WTC11 (cell line): ENCODE measurements at regions not wholly inside any gene's neighbourhood (a gene's known extent, or its start where the extent isn't known, plus 50 kb on each side); places are given as distances from the start of the nearest gene placed in this dataset.

ENCODE experiments used
- GRHL2 ChIP-seq: fragments of 250-450 bp; sonication (Bioruptor Pico); IDR thresholded peaks from 2 replicates; pipeline ENCODE4 v1.8.0; 2022; ENCODE audit warnings: mild to moderate bottlenecking, moderate library complexity; ENCODE audit not compliant: insufficient replicate concordance, severe bottlenecking
- MXD4 ChIP-seq: fragments of 250-450 bp; sonication (Bioruptor Pico); IDR thresholded peaks from 2 replicates; pipeline ENCODE4 v1.8.0; 2021; ENCODE audit warnings: mild to moderate bottlenecking, moderate library complexity, borderline replicate concordance
- NFE2L1 ChIP-seq: sonication (generic); formaldehyde crosslinking; IDR thresholded peaks from 2 replicates; pipeline ENCODE4 v1.8.1; 2023; ENCODE audit warnings: missing genetic modification reagents
- NFYB ChIP-seq: sonication (generic); formaldehyde crosslinking; conservative IDR thresholded peaks from 2 replicates; pipeline ENCODE4 v1.8.0; 2022; ENCODE audit warnings: low read depth, missing genetic modification reagents
- RORB ChIP-seq: fragments of 250-450 bp; sonication (Bioruptor Pico); IDR thresholded peaks from 2 replicates; pipeline ENCODE4 v1.9.0; 2021; ENCODE audit warnings: mild to moderate bottlenecking
- ZNF138 ChIP-seq: sonication (generic); formaldehyde crosslinking; conservative IDR thresholded peaks from 2 replicates; pipeline ENCODE4 v1.8.1; 2022; ENCODE audit warnings: mild to moderate bottlenecking, moderate library complexity, missing genetic modification reagents
- TF ChIP-seq, protein P1 (sequence below): fragments of 200-600 bp; IDR thresholded peaks from 2 replicates; pipeline ENCODE4 v1.8.0; 2022; ENCODE audit warnings: antibody characterized with exemption

DNA sequence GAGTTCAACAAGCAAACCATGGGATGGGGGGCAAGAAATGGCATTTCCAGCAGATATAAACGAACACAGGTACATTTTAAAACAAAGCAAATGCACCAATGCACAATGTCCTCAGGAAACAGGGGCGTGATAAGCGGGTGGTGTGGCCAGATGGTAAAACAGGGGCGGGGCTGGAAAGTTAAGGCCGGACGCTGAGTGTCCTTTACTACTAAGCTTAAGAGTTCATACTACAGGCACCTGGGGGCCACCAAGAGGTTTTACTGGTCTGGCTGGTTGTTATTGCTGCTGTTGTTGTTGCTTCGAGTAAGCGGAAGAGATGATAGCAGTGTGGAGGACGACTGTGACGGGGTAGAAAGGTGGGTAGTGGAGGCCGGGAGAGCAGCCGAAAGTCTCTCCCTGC, 99.8 kb downstream of the ATPSCKMT start:
- TF ChIP-seq GRHL2 (CRISPR knock-in tag) = no peak
- TF ChIP-seq ZNF138 = no peak
- TF ChIP-seq, protein P1, sequence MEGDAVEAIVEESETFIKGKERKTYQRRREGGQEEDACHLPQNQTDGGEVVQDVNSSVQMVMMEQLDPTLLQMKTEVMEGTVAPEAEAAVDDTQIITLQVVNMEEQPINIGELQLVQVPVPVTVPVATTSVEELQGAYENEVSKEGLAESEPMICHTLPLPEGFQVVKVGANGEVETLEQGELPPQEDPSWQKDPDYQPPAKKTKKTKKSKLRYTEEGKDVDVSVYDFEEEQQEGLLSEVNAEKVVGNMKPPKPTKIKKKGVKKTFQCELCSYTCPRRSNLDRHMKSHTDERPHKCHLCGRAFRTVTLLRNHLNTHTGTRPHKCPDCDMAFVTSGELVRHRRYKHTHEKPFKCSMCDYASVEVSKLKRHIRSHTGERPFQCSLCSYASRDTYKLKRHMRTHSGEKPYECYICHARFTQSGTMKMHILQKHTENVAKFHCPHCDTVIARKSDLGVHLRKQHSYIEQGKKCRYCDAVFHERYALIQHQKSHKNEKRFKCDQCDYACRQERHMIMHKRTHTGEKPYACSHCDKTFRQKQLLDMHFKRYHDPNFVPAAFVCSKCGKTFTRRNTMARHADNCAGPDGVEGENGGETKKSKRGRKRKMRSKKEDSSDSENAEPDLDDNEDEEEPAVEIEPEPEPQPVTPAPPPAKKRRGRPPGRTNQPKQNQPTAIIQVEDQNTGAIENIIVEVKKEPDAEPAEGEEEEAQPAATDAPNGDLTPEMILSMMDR = no peak
- TF ChIP-seq RORB (CRISPR knock-in tag) = no peak
- no peak for TF ChIP-seq NFYB
- no peak for TF ChIP-seq NFE2L1
- TF ChIP-seq MXD4 (CRISPR knock-in tag) = no peak
